AG04449 (cell line): ENCODE measurements at regions not wholly inside any gene's neighbourhood (a gene's known extent, or its start where the extent isn't known, plus 50 kb on each side); places are given as distances from the start of the nearest gene placed in this dataset.

Experiments used
- CTCF ChIA-PET: fragments of 350-600 bp; formaldehyde crosslinking; extraction: SDS; loops from one replicate; lab custom pipeline; 2021; ENCODE audit warnings: antibody characterized with exemption; lab: Yijun Ruan, JAX
- POLR2A ChIA-PET: fragments of 400-600, 350-600 bp; formaldehyde crosslinking; extraction: SDS; loops from one replicate; lab custom pipeline; 2020; ENCODE audit warnings: antibody characterized with exemption, inconsistent platforms; lab: Yijun Ruan, JAX
- DNase-seq: peaks from one replicate; pipeline ENCODE4 v3.0.0-alpha.2; 2010; ENCODE audit warnings: low read depth, low spot score
- H3K4me3 ChIP-seq: 2 replicates; pipeline ENCODE4 v1.5.1; 2011; ENCODE audit warnings: low read depth, mild to moderate bottlenecking, control low read depth, low read length
- CTCF ChIP-seq: IDR thresholded peaks from one replicate; pipeline ENCODE4 v1.5.1; 2011; ENCODE audit warnings: mild to moderate bottlenecking, moderate library complexity, low read length, control low read depth, inconsistent platforms; ENCODE audit not compliant: insufficient read depth; ENCODE audit errors: missing control alignments

- TF ChIP-seq CTCF = no peak
- ChIA-PET POLR2A (no interaction called here), CTCF (no interaction called here)
- H3K4me3 ChIP-seq = no peak overlapping the region
- DNase-seq = no peak
These were observed 238.8 kb upstream of the MYT1L start for GRCh38 chr2:2569836-2570235.

DNA sequence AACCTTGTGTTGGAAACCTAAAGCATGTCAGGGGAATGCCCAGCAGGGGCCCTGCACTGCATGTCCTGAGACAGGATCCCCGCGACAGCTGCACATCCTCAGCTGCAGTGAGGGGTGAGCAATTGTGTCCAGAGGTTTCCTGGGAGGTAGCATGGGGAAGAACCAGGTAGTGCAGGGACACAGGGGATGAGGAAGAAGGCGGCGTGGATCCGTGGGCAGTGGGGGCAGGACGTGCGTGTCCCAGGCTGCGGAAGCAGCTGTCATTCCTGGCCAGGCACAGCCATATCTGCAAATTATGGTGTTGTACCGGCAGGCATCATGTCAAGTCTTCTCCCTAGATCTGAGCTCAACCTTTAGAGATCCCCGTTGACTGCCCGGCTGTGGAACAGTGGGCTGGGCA is 238.2 kb upstream of the MYT1L start:
- CTCF ChIA-PET = no interaction called here
- no peak for TF ChIP-seq CTCF

GRCh38 chr2:2568411-2568810 is 237.3 kb upstream of the MYT1L start:
- no peak for DNase-seq
- H3K4me3 ChIP-seq = no peak overlapping the region
- ChIA-PET CTCF (no interaction called here), POLR2A (no interaction called here)
- TF ChIP-seq CTCF = no peak

More for the DNA sequence above, 238.2 kb upstream of the MYT1L start:
- no peak overlapping the region for H3K4me3 ChIP-seq
- POLR2A ChIA-PET = no interaction called here
- DNase-seq = no peak

GRCh38 chr2:2567776-2568175 is 236.7 kb upstream of the MYT1L start:
- no peak for TF ChIP-seq CTCF
- no peak for DNase-seq
- ChIA-PET POLR2A (no interaction called here), CTCF (no interaction called here)
- no peak overlapping the region for H3K4me3 ChIP-seq

- TF ChIP-seq CTCF = no peak
- ChIA-PET CTCF (no interaction called here), POLR2A (no interaction called here)
- no peak overlapping the region for H3K4me3 ChIP-seq
- DNase-seq = no peak
These were observed 235.6 kb upstream of the MYT1L start for GRCh38 chr2:2566396-2567323.

DNA sequence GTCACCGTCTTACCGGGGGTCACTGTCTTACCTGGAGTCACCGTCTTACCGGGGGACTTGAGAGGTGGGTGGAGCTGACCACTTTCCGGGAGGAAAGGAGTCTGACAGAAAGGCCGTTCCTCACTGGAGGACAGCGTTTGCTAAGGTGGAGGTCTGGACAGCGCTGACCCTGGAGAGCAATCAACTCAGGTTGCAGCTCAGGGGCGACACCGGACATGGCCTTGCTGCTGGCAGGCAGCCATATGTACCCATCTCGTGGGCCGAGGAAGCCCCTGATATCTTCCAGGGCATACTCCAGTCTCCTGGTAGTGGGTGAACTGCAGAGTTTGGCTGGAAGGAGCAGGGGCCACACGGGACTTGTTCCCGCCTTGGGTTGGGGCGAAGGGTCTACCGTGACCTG is 234.6 kb upstream of the MYT1L start:
- ChIA-PET POLR2A (no interaction called here), CTCF (no interaction called here)
- no peak overlapping the region for H3K4me3 ChIP-seq
- no peak for DNase-seq
- TF ChIP-seq CTCF = no peak
